H1 (cell line): ENCODE measurements at regions not wholly inside any gene's neighbourhood (a gene's known extent, or its start where the extent isn't known, plus 50 kb on each side); places are given as distances from the start of the nearest gene placed in this dataset.

Experiments used
- CTCF ChIA-PET: fragments of 300-600 bp; sonication (Branson Sonifier 250); formaldehyde crosslinking; loops from one replicate; lab custom pipeline; 2021; ENCODE audit not compliant: partially characterized antibody; lab: Charles Lee
- POLR2A ChIA-PET: fragments of 300-600 bp; sonication (Branson Sonifier 250); formaldehyde crosslinking; loops from one replicate; lab custom pipeline; 2021; ENCODE audit warnings: inconsistent platforms; ENCODE audit not compliant: partially characterized antibody; lab: Charles Lee
- DNase-seq, 2 experiments: peaks; one replicate each; pipeline versions ENCODE4 v3.0.0 to v3.0.0-alpha.2; 2010 to 2022; ENCODE audit warnings: low spot score in 2 of 2, low read depth in 1 of 2, mixed read lengths in 1 of 2
- FAIRE-seq: peaks from 2 replicates; lab custom pipeline; 2011; peaks lifted over from hg19 to GRCh38; lab: Jason Lieb, UNC
- H2AFZ ChIP-seq: 2 replicates; pipeline ENCODE4 v1.8.1; 2012; ENCODE audit warnings: low read length, inconsistent platforms
- H2AK5ac ChIP-seq: 2 replicates; pipeline ENCODE4 v1.6.1; 2013; ENCODE audit warnings: low read depth, low read length
- H2BK120ac ChIP-seq: replicated peaks from 2 replicates; pipeline ENCODE3; 2013; ENCODE audit warnings: low read depth, low read length, inconsistent platforms
- H2BK12ac ChIP-seq: 2 replicates; pipeline ENCODE4 v1.6.1; 2013; ENCODE audit warnings: low read depth, low read length
- H2BK15ac ChIP-seq: 2 replicates; pipeline ENCODE4 v1.6.1; 2013; ENCODE audit warnings: low read length
- H2BK20ac ChIP-seq: 2 replicates; pipeline ENCODE4 v1.6.1; 2013; ENCODE audit warnings: low read length
- H2BK5ac ChIP-seq: 2 replicates; pipeline ENCODE4 v1.6.1; 2013; ENCODE audit warnings: low read depth, low read length
- H3K14ac ChIP-seq: 2 replicates; pipeline ENCODE4 v1.6.1; 2013; ENCODE audit warnings: inconsistent platforms; ENCODE audit not compliant: insufficient read length
- H3K18ac ChIP-seq: 2 replicates; pipeline ENCODE4 v1.6.1; 2013; ENCODE audit warnings: low read length; ENCODE audit errors: extremely low read depth
- H3K23ac ChIP-seq: 2 replicates; pipeline ENCODE4 v1.6.1; 2013; ENCODE audit warnings: inconsistent platforms; ENCODE audit not compliant: insufficient read length
- H3K23me2 ChIP-seq: 2 replicates; pipeline ENCODE4 v1.6.1; 2013; ENCODE audit warnings: low read depth, low read length
- H3K27ac ChIP-seq: 2 replicates; pipeline ENCODE4 v1.6.1; 2011; ENCODE audit warnings: low read depth, low read length, inconsistent platforms
- H3K27me3 ChIP-seq, 4 experiments: replicated peaks in 1 of 4; 1 replicate in 1 of 4; 2 replicates in 3 of 4; pipeline versions ENCODE4 v1.6.1 to v1.8.1; 2011 to 2013; ENCODE audit warnings: low read length in 3 of 4, mild to moderate bottlenecking in 3 of 4, inconsistent platforms in 2 of 4, mixed read lengths in 2 of 4, moderate library complexity in 1 of 4; ENCODE audit not compliant: control insufficient read depth in 3 of 4, insufficient read depth in 3 of 4; ENCODE audit errors: extremely low read depth in 1 of 4
- H3K36me3 ChIP-seq, 4 experiments: 2 replicates each; pipeline versions ENCODE4 v1.6.1 to v1.8.1; 2011 to 2013; ENCODE audit warnings: mild to moderate bottlenecking in 4 of 4, low read length in 3 of 4, moderate library complexity in 2 of 4, control low read depth in 1 of 4, inconsistent platforms in 1 of 4; ENCODE audit not compliant: insufficient read depth in 4 of 4, control insufficient read depth in 2 of 4
- H3K4ac ChIP-seq: replicated peaks from 2 replicates; pipeline ENCODE3; 2013; ENCODE audit warnings: low read length, low read depth, mixed read lengths, inconsistent platforms; ENCODE audit not compliant: insufficient read length
- H3K4me1 ChIP-seq, 4 experiments: replicated peaks in 1 of 4; 1 replicate in 1 of 4; 2 replicates in 3 of 4; pipeline versions ENCODE4 v1.6.1 to v1.8.1; 2011 to 2013; ENCODE audit warnings: low read length in 3 of 4, inconsistent platforms in 2 of 4, mixed read lengths in 1 of 4; ENCODE audit not compliant: insufficient read depth in 4 of 4, control insufficient read depth in 3 of 4
- H3K4me2 ChIP-seq, 2 experiments: 2 replicates each; pipeline versions ENCODE4 v1.6.1 to v1.8.1; 2011 to 2013; ENCODE audit warnings: low read depth in 2 of 2, low read length in 2 of 2, control low read depth in 1 of 2, inconsistent platforms in 1 of 2, mild to moderate bottlenecking in 1 of 2; ENCODE audit not compliant: insufficient read depth in 1 of 2
- H3K4me3 ChIP-seq, 4 experiments: fragments of 200-600, 300-600 bp in 1 of 4; sonication (generic), shearing (Covaris generic), sonication (Bioruptor Twin) in 1 of 4; 2 replicates each; pipeline versions ENCODE4 v1.5.1 to v1.8.1; 2011 to 2016; ENCODE audit warnings: low read length in 4 of 4, low read depth in 3 of 4, control low read depth in 2 of 4, inconsistent platforms in 2 of 4, mild to moderate bottlenecking in 2 of 4, mixed read lengths in 1 of 4, moderate library complexity in 1 of 4; ENCODE audit not compliant: insufficient read depth in 2 of 4; ENCODE audit errors: extremely low read depth in 1 of 4
- H3K56ac ChIP-seq: replicated peaks from 2 replicates; pipeline ENCODE3; 2013; ENCODE audit warnings: low read depth, mild to moderate bottlenecking, mixed read lengths, low read length, inconsistent platforms; ENCODE audit not compliant: insufficient read length
- H3K79me1 ChIP-seq: 2 replicates; pipeline ENCODE4 v1.6.1; 2013; ENCODE audit warnings: low read depth, low read length, control low read depth
- H3K79me2 ChIP-seq, 2 experiments: 2 replicates each; pipeline versions ENCODE4 v1.6.1 to v1.8.1; 2012 to 2013; ENCODE audit warnings: low read length in 2 of 2, mild to moderate bottlenecking in 2 of 2, inconsistent platforms in 1 of 2; ENCODE audit not compliant: insufficient read depth in 2 of 2, control insufficient read depth in 1 of 2
- H3K9ac ChIP-seq, 4 experiments: replicated peaks in 1 of 4; 1 replicate in 1 of 4; 2 replicates in 3 of 4; pipeline versions ENCODE4 v1.6.1 to v1.8.1; 2011 to 2013; ENCODE audit warnings: low read depth in 3 of 4, low read length in 3 of 4, control low read depth in 2 of 4, mild to moderate bottlenecking in 2 of 4, moderate library complexity in 2 of 4, inconsistent platforms in 1 of 4; ENCODE audit errors: extremely low read depth in 1 of 4
- H3K9me3 ChIP-seq, 2 experiments: 2 replicates each; pipeline versions ENCODE4 v1.6.1 to v1.8.1; 2012 to 2013; ENCODE audit warnings: mild to moderate bottlenecking in 2 of 2, moderate library complexity in 2 of 2, control low read depth in 1 of 2, inconsistent platforms in 1 of 2, low read depth in 1 of 2, low read length in 1 of 2, mixed read lengths in 1 of 2; ENCODE audit not compliant: insufficient read depth in 2 of 2
- H4K20me1 ChIP-seq, 2 experiments: replicated peaks in 1 of 2; 2 replicates each; pipeline versions ENCODE3 to v1.8.1; 2011 to 2013; ENCODE audit warnings: inconsistent platforms in 2 of 2, low read length in 2 of 2, mild to moderate bottlenecking in 1 of 2; ENCODE audit not compliant: insufficient read depth in 2 of 2, control insufficient read depth in 1 of 2
- H4K5ac ChIP-seq: 2 replicates; pipeline ENCODE4 v1.6.1; 2013; ENCODE audit warnings: low read length, low read depth, mixed read lengths, inconsistent platforms; ENCODE audit not compliant: insufficient read length
- H4K8ac ChIP-seq: 2 replicates; pipeline ENCODE4 v1.8.0; 2013; ENCODE audit warnings: mild to moderate bottlenecking, moderate library complexity, low read length, inconsistent platforms; ENCODE audit not compliant: insufficient read depth; ENCODE audit errors: extremely low read depth
- H4K91ac ChIP-seq: replicated peaks from 2 replicates; pipeline ENCODE3; 2013; ENCODE audit warnings: low read length, mixed read lengths, inconsistent platforms; ENCODE audit not compliant: insufficient read length
- BCL11A ChIP-seq, 2 experiments: IDR thresholded peaks; one replicate each; pipeline ENCODE4 v1.6.1; 2011; ENCODE audit warnings: low read depth in 2 of 2, low read length in 2 of 2, mild to moderate bottlenecking in 2 of 2
- CBX8 ChIP-seq: fragments of 300-800, 300-1000 bp; sonication (generic); IDR thresholded peaks from 2 replicates; pipeline ENCODE4 v1.7.1; 2016; ENCODE audit warnings: low read depth, low read length, borderline replicate concordance
- EZH2 ChIP-seq: fragments of 200-600 bp; sonication (generic); IDR thresholded peaks from 2 replicates; pipeline ENCODE4 v1.7.1; 2012; ENCODE audit warnings: low read depth, mild to moderate bottlenecking, moderate library complexity, low read length, inconsistent platforms; ENCODE audit not compliant: severe bottlenecking
- HDAC2 ChIP-seq, 2 experiments: fragments of 300-600 bp in 1 of 2; sonication (generic) in 1 of 2; IDR thresholded peaks; 2 replicates each; pipeline ENCODE4 v1.6.1; 2011 to 2012; ENCODE audit warnings: low read depth in 2 of 2, low read length in 2 of 2, mild to moderate bottlenecking in 2 of 2, moderate library complexity in 2 of 2, borderline replicate concordance in 1 of 2, inconsistent platforms in 1 of 2
- HDAC6 ChIP-seq: IDR thresholded peaks from one replicate; pipeline ENCODE4 v1.7.1; 2012; ENCODE audit warnings: low read depth, mild to moderate bottlenecking, inconsistent platforms, low read length, moderate library complexity
- KDM4A ChIP-seq: IDR thresholded peaks from one replicate; pipeline ENCODE4 v1.7.1; 2012; ENCODE audit warnings: low read depth, mild to moderate bottlenecking, moderate library complexity, low read length, inconsistent platforms; ENCODE audit not compliant: severe bottlenecking
- MAFK ChIP-seq: IDR thresholded peaks from 2 replicates; pipeline ENCODE4 v1.6.1; 2012; ENCODE audit warnings: low read depth, mild to moderate bottlenecking, improper control_type of control experiment, low read length
- POLR2AphosphoS5 ChIP-seq: IDR thresholded peaks from 2 replicates; pipeline ENCODE4 v1.6.1; 2011; ENCODE audit warnings: low read depth, low read length
- SRF ChIP-seq: IDR thresholded peaks from 2 replicates; pipeline ENCODE4 v1.6.1; 2011; ENCODE audit warnings: mild to moderate bottlenecking, low read depth, low read length, moderate library complexity
- TAF7 ChIP-seq: optimal IDR thresholded peaks from 2 replicates; pipeline ENCODE3; 2011; ENCODE audit warnings: low read depth, mild to moderate bottlenecking, inconsistent platforms, low read length, moderate library complexity, borderline replicate concordance
- TCF12 ChIP-seq: IDR thresholded peaks from 2 replicates; pipeline ENCODE4 v1.6.1; 2011; ENCODE audit warnings: low read depth, mild to moderate bottlenecking, low read length
- WGBS, 2 experiments: shearing (Covaris generic) in 1 of 2; methylation state at CpG; one replicate each; pipeline versions ENCODE4 v1.1.6 to v1.1.7; 2013 to 2015; ENCODE audit warnings: low lambda C conversion rate in 2 of 2, mixed read lengths in 2 of 2, inconsistent platforms in 1 of 2, low coverage in 1 of 2, missing lambda C conversion rate in 1 of 2; ENCODE audit not compliant: insufficient replicate concordance in 2 of 2, insufficient coverage in 1 of 2, insufficient read length in 1 of 2; ENCODE audit errors: extremely low coverage in 1 of 2, missing lambda C conversion rate in 1 of 2; 5-methylcytosine and 5-hydroxymethylcytosine counted together

GRCh38 chr12:77163074-77164038 lies 98.0 kb upstream of the E2F7 start:
- no peak overlapping the region for H2AK5ac ChIP-seq
- H3K9ac ChIP-seq, result no peak overlapping the region
- H4K5ac ChIP-seq, result no peak overlapping the region
- H4K8ac ChIP-seq, result no peak overlapping the region
- H3K27ac ChIP-seq, result no peak overlapping the region
- no peak overlapping the region for H2BK20ac ChIP-seq
- no peak overlapping the region for H4K91ac ChIP-seq
- ChIA-PET POLR2A (no interaction called here), CTCF (interaction anchor here (1.1 to 1.5 kb wide), 4 partner anchors 13 to 522 kb away, joined by 3 to 4 read pairs (median 3); no protein-coding TSS in a partner anchor)
- H2BK15ac ChIP-seq, result no peak overlapping the region
- FAIRE-seq, result no peak
- TF ChIP-seq TCF12 (no peak), CBX8 (no peak), HDAC2 (IDR thresholded peaks at IDR 0.05; ENCODE audit: borderline replicate concordance in 1 of 2, low read depth in 2 of 2, low read length in 2 of 2) (no peak), SRF (no peak), TAF7 (no peak), BCL11A (IDR thresholded peaks at IDR 0.05; ENCODE audit: low read depth in 2 of 2, low read length in 2 of 2) (no peak), POLR2AphosphoS5 (no peak), EZH2 (no peak), HDAC6 (no peak), KDM4A (no peak), MAFK (no peak)
- TF ChIP-seq, all 59 proteins: peak for 0
- 89% methylated on average over 3 of the region's 3 CpGs; no CpG with 5 or more reads in 1 of the 2 experiments for WGBS, 2 experiments
- H3K14ac ChIP-seq, result no peak overlapping the region
- H2BK5ac ChIP-seq, result no peak overlapping the region
- H3K27me3 ChIP-seq, result no peaks in the 10 kb centered on the region
- H2AFZ ChIP-seq, result no peak overlapping the region
- DNase-seq, result no peak
- H3K79me1 ChIP-seq, result no peaks in the 10 kb centered on the region
- H2BK120ac ChIP-seq, result no peak overlapping the region
- no peak overlapping the region for H3K4me3 ChIP-seq
- H3K18ac ChIP-seq, result no peak overlapping the region
- H3K56ac ChIP-seq, result no peak overlapping the region
- H3K79me2 ChIP-seq, result no peaks in the 10 kb centered on the region
- H3K23ac ChIP-seq, result no peak overlapping the region
- H3K36me3 ChIP-seq, result no peaks in the 10 kb centered on the region
- H3K4me1 ChIP-seq, result peaks cover 0 to 3% (median 0%) of the 10 kb centered on the region in 4 experiments; a peak in 1 of 7 replicates
- no peaks in the 10 kb centered on the region for H3K9me3 ChIP-seq
- no peak overlapping the region for H3K4me2 ChIP-seq
- no peak overlapping the region for H3K4ac ChIP-seq
- H4K20me1 ChIP-seq, result no peaks in the 10 kb centered on the region
- no peaks in the 10 kb centered on the region for H3K23me2 ChIP-seq
- no peak overlapping the region for H2BK12ac ChIP-seq
